NOMO-1 treated with DMSO at 0.1 percent for 48 hours (cell line): ENCODE measurements at regions not wholly inside any gene's neighbourhood (a gene's known extent, or its start where the extent isn't known, plus 50 kb on each side); places are given as distances from the start of the nearest gene placed in this dataset.
A peak's percentile ranks its signal among the peaks of the same experiment; 100 is the strongest.

Experiments used
- DNase-seq: peaks from one replicate; lab custom pipeline; 2025; ENCODE audit not compliant: unreplicated experiment; lab: John Stamatoyannopoulos, UW

- peak; percentile 33 for DNase-seq
Observed at GRCh38 chrX:34873500-34874225, 68.9 kb upstream of the FAM47B start.

- DNase-seq: no peak
Observed at GRCh38 chrX:34874763-34875162, 67.8 kb upstream of the FAM47B start.

- no peak for DNase-seq
Observed at GRCh38 chrX:34875204-34875603, 67.4 kb upstream of the FAM47B start.

GRCh38 chrX:34877436-34877835 is 65.2 kb upstream of the FAM47B start:
- no peak for DNase-seq

GRCh38 chrX:34879346-34879745 is 63.2 kb upstream of the FAM47B start:
- no peak for DNase-seq

GRCh38 chrX:34879886-34880285 is 62.7 kb upstream of the FAM47B start:
- no peak for DNase-seq

GRCh38 chrX:34880656-34881055 is 61.9 kb upstream of the FAM47B start:
- DNase-seq: no peak

- DNase-seq: no peak
Observed at GRCh38 chrX:34881671-34882070, 60.9 kb upstream of the FAM47B start.

- peak; percentile 56 for DNase-seq
Observed at GRCh38 chrX:34884817-34885216, 57.8 kb upstream of the FAM47B start.

GRCh38 chrX:34886011-34886410 is 56.6 kb upstream of the FAM47B start:
- no peak for DNase-seq

GRCh38 chrX:34891391-34891790 is 51.2 kb upstream of the FAM47B start:
- no peak for DNase-seq
